Lower leg skin (tissue), 4 donors: ENCODE measurements at regions not wholly inside any gene's neighbourhood (a gene's known extent, or its start where the extent isn't known, plus 50 kb on each side); places are given as distances from the start of the nearest gene placed in this dataset.

Experiments used
- DNase-seq, 2 donors: peaks; one replicate each; pipeline ENCODE4 v3.0.0-alpha.2; 2019; ENCODE audit warnings: low spot score in 2 of 2
- H3K4me3 ChIP-seq: fragments of 200-600 bp; sonication (generic); 2 replicates; pipeline ENCODE4 v1.5.1; 2017; ENCODE audit warnings: mild to moderate bottlenecking, low read depth; ENCODE audit not compliant: poor library complexity, severe bottlenecking
- POLR2A ChIP-seq, 2 donors: fragments of 450-650 bp; IDR thresholded peaks; one replicate each; pipeline ENCODE4 v1.6.1; 2016 to 2017; ENCODE audit warnings: antibody characterized with exemption in 2 of 2, mild to moderate bottlenecking in 1 of 2, moderate library complexity in 1 of 2
- WGBS, 2 donors: methylation state at CpG; one replicate each; pipeline ENCODE4 v1.1.5; 2018; 5-methylcytosine and 5-hydroxymethylcytosine counted together
- intact Hi-C: fragments of 100-400 bp; cut with DNase I; formaldehyde crosslinking; loops from one replicate; pipeline ENCODE4 v1.15.0; 2023; ENCODE audit warnings: low total_unique reads
- TF ChIP-seq, protein P1 (sequence below), 3 donors: fragments of 450-650 bp; IDR thresholded peaks; one replicate each; pipeline ENCODE4 v1.5.1; 2016; ENCODE audit warnings: antibody characterized with exemption in 3 of 3, mild to moderate bottlenecking in 3 of 3, moderate library complexity in 2 of 3

DNA sequence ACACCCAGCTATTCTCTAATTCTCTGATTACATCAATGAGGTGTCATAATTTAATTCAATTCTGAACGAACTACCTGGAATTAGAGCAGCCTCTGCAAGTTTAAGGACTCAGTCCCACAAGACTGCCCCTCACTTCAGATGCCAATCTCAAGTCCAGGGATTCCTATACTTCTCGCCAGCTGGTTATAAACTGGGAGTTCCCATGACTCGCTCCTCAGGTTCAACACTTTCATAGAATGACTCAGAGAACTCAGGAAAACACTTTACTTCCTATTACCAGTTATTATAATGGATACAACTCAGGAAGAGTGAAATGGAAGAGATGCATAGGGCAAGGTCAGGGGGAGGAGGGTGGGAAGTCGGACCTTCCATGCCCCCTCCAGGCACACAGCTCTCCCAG, 112.3 kb upstream of the ATP5MC3 start:
- WGBS, 2 donors: 61 to 63% methylated on average over 4 of the region's 4 CpGs
- intact Hi-C loops: no loop called here
- no peak overlapping the region for H3K4me3 ChIP-seq
- TF ChIP-seq, protein P1, sequence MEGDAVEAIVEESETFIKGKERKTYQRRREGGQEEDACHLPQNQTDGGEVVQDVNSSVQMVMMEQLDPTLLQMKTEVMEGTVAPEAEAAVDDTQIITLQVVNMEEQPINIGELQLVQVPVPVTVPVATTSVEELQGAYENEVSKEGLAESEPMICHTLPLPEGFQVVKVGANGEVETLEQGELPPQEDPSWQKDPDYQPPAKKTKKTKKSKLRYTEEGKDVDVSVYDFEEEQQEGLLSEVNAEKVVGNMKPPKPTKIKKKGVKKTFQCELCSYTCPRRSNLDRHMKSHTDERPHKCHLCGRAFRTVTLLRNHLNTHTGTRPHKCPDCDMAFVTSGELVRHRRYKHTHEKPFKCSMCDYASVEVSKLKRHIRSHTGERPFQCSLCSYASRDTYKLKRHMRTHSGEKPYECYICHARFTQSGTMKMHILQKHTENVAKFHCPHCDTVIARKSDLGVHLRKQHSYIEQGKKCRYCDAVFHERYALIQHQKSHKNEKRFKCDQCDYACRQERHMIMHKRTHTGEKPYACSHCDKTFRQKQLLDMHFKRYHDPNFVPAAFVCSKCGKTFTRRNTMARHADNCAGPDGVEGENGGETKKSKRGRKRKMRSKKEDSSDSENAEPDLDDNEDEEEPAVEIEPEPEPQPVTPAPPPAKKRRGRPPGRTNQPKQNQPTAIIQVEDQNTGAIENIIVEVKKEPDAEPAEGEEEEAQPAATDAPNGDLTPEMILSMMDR (IDR thresholded peaks at IDR 0.05): no peak
- no peak for TF ChIP-seq POLR2A (IDR thresholded peaks at IDR 0.05)
- no peak for DNase-seq

DNA sequence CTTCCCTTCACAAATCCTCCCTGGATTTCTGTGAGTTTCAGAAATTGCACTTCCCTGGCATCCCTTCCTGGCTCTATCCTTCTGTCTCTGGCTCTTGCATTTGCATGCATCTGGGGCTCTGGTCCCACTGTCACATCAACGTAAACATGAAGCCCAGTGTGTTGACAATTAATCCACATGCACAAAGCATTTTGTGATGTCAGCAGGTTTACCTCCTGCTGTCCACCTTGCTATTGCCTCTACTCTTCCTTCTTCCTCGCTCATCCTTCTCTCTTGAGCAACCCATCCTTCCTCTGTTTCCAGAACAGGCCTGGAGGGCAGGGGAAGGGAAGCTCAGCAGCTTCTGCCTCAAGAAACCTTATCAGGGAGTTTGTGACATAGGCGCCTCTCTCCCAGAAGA, 111.7 kb upstream of the ATP5MC3 start:
- H3K4me3 ChIP-seq: no peak overlapping the region
- 80 to 86% methylated on average over 3 of the region's 3 CpGs for WGBS, 2 donors
- TF ChIP-seq, protein P1 (IDR thresholded peaks at IDR 0.05): no peak
- TF ChIP-seq POLR2A (IDR thresholded peaks at IDR 0.05): no peak
- no peak for DNase-seq
- intact Hi-C loops: no loop called here

DNA sequence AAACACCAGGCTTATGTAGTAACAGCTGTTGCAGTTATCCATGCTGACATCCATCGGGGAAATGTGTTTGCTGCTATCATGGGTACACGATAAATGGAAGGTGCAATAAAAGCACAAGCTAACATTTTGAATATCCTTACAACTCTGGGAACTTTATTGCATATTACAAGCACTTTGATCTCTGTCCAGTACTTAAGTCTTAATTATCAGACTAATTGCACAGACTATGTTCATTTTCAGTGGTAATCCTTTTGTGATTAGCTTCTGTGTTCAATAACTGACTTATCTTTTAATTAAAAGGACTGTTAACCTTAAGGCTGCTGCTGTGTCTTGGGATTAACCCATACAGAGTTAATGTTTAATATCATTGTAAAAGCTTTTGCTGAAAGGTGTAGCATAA, 101.4 kb upstream of the ATP5MC3 start:
- WGBS, 2 donors: 52 to 75% methylated on average over 2 of the region's 2 CpGs
- no peak for DNase-seq
- TF ChIP-seq, protein P1 (IDR thresholded peaks at IDR 0.05): no peak
- no peak for TF ChIP-seq POLR2A (IDR thresholded peaks at IDR 0.05)
- no peak overlapping the region for H3K4me3 ChIP-seq
- intact Hi-C loops: no loop called here

DNA sequence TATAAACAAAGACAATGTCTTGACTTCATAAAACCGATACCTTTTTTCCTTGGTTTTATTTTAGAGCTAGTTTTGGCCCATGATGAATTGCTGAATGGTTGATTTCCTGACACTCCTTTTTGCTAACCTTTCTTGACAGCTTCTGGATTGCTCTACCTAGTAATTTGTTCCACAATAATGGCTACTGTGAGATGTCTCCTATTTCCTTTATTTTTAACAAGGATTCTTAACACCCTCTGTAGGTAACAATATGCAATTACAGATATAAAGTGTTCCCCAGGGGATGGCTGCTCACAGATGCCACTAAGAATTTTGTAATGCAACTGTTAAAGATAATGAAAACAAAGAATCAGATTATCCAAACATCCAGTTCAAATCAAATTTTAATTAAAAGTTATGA, 100.8 kb upstream of the ATP5MC3 start:
- DNase-seq: no peak
- intact Hi-C loops: no loop called here
- no peak for TF ChIP-seq POLR2A (IDR thresholded peaks at IDR 0.05)
- TF ChIP-seq, protein P1 (IDR thresholded peaks at IDR 0.05): no peak
- no peak overlapping the region for H3K4me3 ChIP-seq
- WGBS, 2 donors: 66 to 81% methylated on average over 1 of the region's 1 CpG

DNA sequence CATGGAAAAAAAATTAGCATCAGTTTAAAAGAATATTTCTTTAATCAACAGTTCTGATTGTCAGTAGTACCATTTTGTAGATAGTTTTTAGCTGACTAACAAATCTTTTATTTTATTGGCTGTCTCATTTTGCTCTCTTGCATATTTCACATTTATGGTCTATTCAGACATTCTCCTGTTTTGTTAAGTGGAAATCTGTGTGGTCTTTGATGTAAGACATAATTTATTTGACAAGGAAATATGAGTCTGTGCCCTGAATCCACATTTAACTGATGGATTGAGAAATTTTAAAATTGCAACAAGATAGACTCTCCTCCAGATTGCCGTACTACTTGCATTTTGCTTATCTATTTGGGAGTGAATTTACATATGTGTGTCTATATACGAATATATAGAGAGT, 96.3 kb upstream of the ATP5MC3 start:
- intact Hi-C loops: no loop called here
- no peak for TF ChIP-seq POLR2A (IDR thresholded peaks at IDR 0.05)
- TF ChIP-seq, protein P1 (IDR thresholded peaks at IDR 0.05): no peak
- 62 to 68% methylated on average over 2 of the region's 2 CpGs for WGBS, 2 donors
- DNase-seq: no peak
- no peak overlapping the region for H3K4me3 ChIP-seq

DNA sequence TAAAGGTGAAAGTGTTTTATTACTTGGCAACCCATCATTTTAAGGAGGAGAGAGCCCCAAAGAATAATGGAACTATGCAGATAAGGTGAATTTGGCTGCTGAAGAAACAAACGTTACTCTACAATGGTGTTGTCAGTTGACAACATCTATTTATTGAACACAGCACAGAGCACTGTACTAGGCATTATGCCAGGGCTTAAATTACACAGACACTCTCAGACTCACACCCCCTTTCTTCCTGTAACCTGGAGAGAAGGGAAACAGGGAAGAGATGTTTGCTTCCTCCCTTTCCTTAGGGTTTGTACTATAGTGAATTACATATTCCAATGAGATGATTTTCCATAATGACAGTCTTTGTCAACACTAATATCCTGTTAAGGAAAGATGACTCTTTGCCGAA, 94.0 kb upstream of the ATP5MC3 start:
- no peak for DNase-seq
- intact Hi-C loops: no loop called here
- 27 to 44% methylated on average over 2 of the region's 2 CpGs for WGBS, 2 donors
- H3K4me3 ChIP-seq: no peak overlapping the region
- no peak for TF ChIP-seq POLR2A (IDR thresholded peaks at IDR 0.05)
- TF ChIP-seq, protein P1 (IDR thresholded peaks at IDR 0.05): no peak
